Ovary (tissue), 3 donors: ENCODE measurements at regions not wholly inside any gene's neighbourhood (a gene's known extent, or its start where the extent isn't known, plus 50 kb on each side); places are given as distances from the start of the nearest gene placed in this dataset.

Source experiments
- CTCF ChIP-seq, 3 donors: fragments of 450-650 bp in 2 of 3; fragments of 200-600 bp in 1 of 3; IDR thresholded peaks; one replicate each; pipeline versions ENCODE4 v1.5.1 to v1.8.0; 2016 to 2022; ENCODE audit warnings: antibody characterized with exemption in 3 of 3, mild to moderate bottlenecking in 1 of 3
- POLR2A ChIP-seq: fragments of 450-650 bp; IDR thresholded peaks from one replicate; pipeline ENCODE4 v1.6.1; 2017; ENCODE audit warnings: antibody characterized with exemption, mild to moderate bottlenecking, moderate library complexity
- donor health status: DM: no; HTN: no; CAD: no.

GRCh38 chr2:15705310-15705709 is 113.6 kb downstream of the DDX1 start:
- no peak for TF ChIP-seq CTCF (IDR thresholded peaks at IDR 0.05)
- no peak for TF ChIP-seq POLR2A
